CD4-positive, alpha-beta T cell treated with Interleukin-6 for 4 hours (primary cell): ENCODE measurements at regions not wholly inside any gene's neighbourhood (a gene's known extent, or its start where the extent isn't known, plus 50 kb on each side); places are given as distances from the start of the nearest gene placed in this dataset.

Experiments used
- DNase-seq: peaks from one replicate; pipeline ENCODE4 v3.0.0-alpha.2; 2020; ENCODE audit warnings: mixed read lengths

GRCh38 chr20:40203032-40203431 is 486.0 kb downstream of the MAFB start:
- DNase-seq, result no peak

- DNase-seq, result no peak
Measured at GRCh38 chr20:40197691-40198090, 491.3 kb downstream of the MAFB start.

GRCh38 chr20:40196846-40197436 is 492.1 kb downstream of the MAFB start:
- DNase-seq, result no peak

GRCh38 chr20:40195742-40196141 is 493.3 kb downstream of the MAFB start:
- DNase-seq, result no peak

GRCh38 chr20:40192529-40192928 is 496.5 kb downstream of the MAFB start:
- DNase-seq, result no peak

GRCh38 chr20:40192081-40192480 is 497.0 kb downstream of the MAFB start:
- DNase-seq, result no peak

- no peak for DNase-seq
Measured at GRCh38 chr20:40191573-40191972, 497.5 kb downstream of the MAFB start.

- no peak for DNase-seq
Measured at GRCh38 chr20:40189621-40190020, 499.4 kb downstream of the MAFB start.

GRCh38 chr20:40188319-40188718 is 500.7 kb downstream of the MAFB start:
- DNase-seq, result no peak

- DNase-seq, result no peak
Measured at GRCh38 chr20:40186826-40187225, 502.2 kb downstream of the MAFB start.

GRCh38 chr20:40181676-40182075 is 507.4 kb downstream of the MAFB start:
- no peak for DNase-seq

- no peak for DNase-seq
Measured at GRCh38 chr20:40176098-40176841, 512.8 kb downstream of the MAFB start.

- no peak for DNase-seq
Measured at GRCh38 chr20:40175296-40175695, 513.7 kb downstream of the MAFB start.

GRCh38 chr20:40173872-40174271 is 515.2 kb downstream of the MAFB start:
- no peak for DNase-seq

GRCh38 chr20:40168981-40169620 is 519.9 kb downstream of the MAFB start:
- DNase-seq, result no peak

- DNase-seq, result no peak
Measured at GRCh38 chr20:40161391-40161790, 527.6 kb downstream of the MAFB start.

- no peak for DNase-seq
Measured at GRCh38 chr20:40160097-40160550, 528.9 kb downstream of the MAFB start.

GRCh38 chr20:40159276-40159675 is 529.8 kb downstream of the MAFB start:
- no peak for DNase-seq

- DNase-seq, result no peak
Measured at GRCh38 chr20:40156600-40157317, 532.3 kb downstream of the MAFB start.

GRCh38 chr20:40154514-40154913 is 534.5 kb downstream of the MAFB start:
- DNase-seq, result no peak

GRCh38 chr20:40148886-40149285 is 540.1 kb downstream of the MAFB start:
- DNase-seq, result no peak

- DNase-seq, result no peak
Measured at GRCh38 chr20:40146071-40146470, 543.0 kb downstream of the MAFB start.

GRCh38 chr20:40144581-40144980 is 544.5 kb downstream of the MAFB start:
- DNase-seq, result no peak

- DNase-seq, result no peak
Measured at GRCh38 chr20:40134176-40134575, 554.9 kb downstream of the MAFB start.
